HG03064 (cell line): ENCODE measurements at regions not wholly inside any gene's neighbourhood (a gene's known extent, or its start where the extent isn't known, plus 50 kb on each side); places are given as distances from the start of the nearest gene placed in this dataset.
"Not testable (repeated sequence)": the region's sequence is repeated elsewhere in the genome, so short reads cannot be mapped to it uniquely, and the experiment has no call there.

Source experiments
- ATAC-seq: cut with Tn5 transposase; IDR thresholded peaks from one replicate; pipeline ENCODE4 v1.9.1; 2021; ENCODE audit warnings: low read depth; ENCODE audit not compliant: unreplicated experiment

GRCh38 chr2:184370954-184371353 lies 227.4 kb upstream of the ZNF804A start:
- ATAC-seq: no peak

GRCh38 chr2:184371641-184372040 lies 226.7 kb upstream of the ZNF804A start:
- no peak for ATAC-seq

- ATAC-seq: no peak
Measured at GRCh38 chr2:184372484-184372883, 225.8 kb upstream of the ZNF804A start.

GRCh38 chr2:184394642-184395041 lies 203.7 kb upstream of the ZNF804A start:
- no peak for ATAC-seq

GRCh38 chr2:184402381-184402780 lies 195.9 kb upstream of the ZNF804A start:
- ATAC-seq: no peak

GRCh38 chr2:184407041-184407630 lies 191.2 kb upstream of the ZNF804A start:
- not testable (repeated sequence) for ATAC-seq

- ATAC-seq: no peak
Measured at GRCh38 chr2:184410160-184410559, 188.2 kb upstream of the ZNF804A start.

- no peak for ATAC-seq
Measured at GRCh38 chr2:184413221-184413620, 185.1 kb upstream of the ZNF804A start.

- no peak for ATAC-seq
Measured at GRCh38 chr2:184413671-184414229, 184.6 kb upstream of the ZNF804A start.

GRCh38 chr2:184416146-184416913 lies 182.0 kb upstream of the ZNF804A start:
- no peak for ATAC-seq

- ATAC-seq: no peak
Measured at GRCh38 chr2:184419744-184420143, 178.6 kb upstream of the ZNF804A start.

- ATAC-seq: not testable (repeated sequence)
Measured at GRCh38 chr2:184421456-184421855, 176.9 kb upstream of the ZNF804A start.

GRCh38 chr2:184425083-184425482 lies 173.2 kb upstream of the ZNF804A start:
- no peak for ATAC-seq

GRCh38 chr2:184444217-184444616 lies 154.1 kb upstream of the ZNF804A start:
- peak; percentile 99 for ATAC-seq

- peak; percentile 42 for ATAC-seq
Measured at GRCh38 chr2:184444623-184445223, 153.6 kb upstream of the ZNF804A start.

- ATAC-seq: no peak
Measured at GRCh38 chr2:184449760-184450159, 148.6 kb upstream of the ZNF804A start.

- ATAC-seq: no peak
Measured at GRCh38 chr2:184452907-184453306, 145.4 kb upstream of the ZNF804A start.

- no peak for ATAC-seq
Measured at GRCh38 chr2:184455624-184456023, 142.7 kb upstream of the ZNF804A start.

GRCh38 chr2:184456693-184457092 lies 141.6 kb upstream of the ZNF804A start:
- not testable (repeated sequence) for ATAC-seq

- no peak for ATAC-seq
Measured at GRCh38 chr2:184463102-184463865, 135.0 kb upstream of the ZNF804A start.

GRCh38 chr2:184463866-184464248 lies 134.5 kb upstream of the ZNF804A start:
- ATAC-seq: no peak
